Activated T-cell treated with anti-CD3 and anti-CD28 coated beads, Interleukin-2, amount 50 U/mL, for 48 hours (primary cell): ENCODE measurements at regions not wholly inside any gene's neighbourhood (a gene's known extent, or its start where the extent isn't known, plus 50 kb on each side); places are given as distances from the start of the nearest gene placed in this dataset.

Experiments used
- DNase-seq, 2 experiments: peaks; one replicate each; pipeline ENCODE4 v3.0.0-alpha.2; 2020

DNA sequence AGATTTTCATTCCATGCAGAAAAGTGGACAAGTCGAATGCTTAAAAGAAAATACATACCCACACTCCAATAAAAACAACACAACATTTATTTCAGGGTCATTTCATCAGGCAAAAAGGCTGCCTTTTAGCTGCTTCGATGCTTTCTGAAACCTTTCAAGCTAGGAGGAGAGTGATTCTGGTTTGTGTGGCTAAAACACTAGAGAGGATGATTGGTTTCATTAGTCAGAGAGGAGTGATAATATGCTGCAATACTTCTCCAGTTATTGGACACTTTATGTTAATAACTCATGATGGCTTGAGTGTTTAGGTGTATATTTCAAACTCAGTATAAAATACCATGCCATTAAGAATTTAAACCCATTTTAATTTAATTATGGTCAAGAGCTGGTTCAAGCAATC lies 614.0 kb downstream of the SLC4A3 start:
- DNase-seq, result no peak

DNA sequence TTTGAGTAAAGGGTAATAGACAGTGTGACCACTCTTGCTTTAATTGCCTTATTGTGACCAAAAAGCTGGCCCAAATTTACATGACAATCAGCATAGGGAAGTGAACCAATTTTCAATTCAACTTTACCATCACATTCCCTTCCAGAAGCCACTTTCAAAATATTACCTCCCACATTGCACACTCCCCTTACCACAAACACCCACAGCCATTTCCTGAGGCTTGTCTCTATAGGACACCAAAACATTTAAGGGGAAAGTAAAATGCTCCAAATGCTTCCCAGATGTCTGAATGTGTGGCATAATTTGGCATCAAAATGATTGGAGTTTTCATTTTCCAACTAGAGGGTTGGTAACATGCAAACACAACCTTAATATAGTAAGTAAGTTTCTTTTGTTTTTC lies 616.1 kb downstream of the SLC4A3 start:
- no peak for DNase-seq

DNA sequence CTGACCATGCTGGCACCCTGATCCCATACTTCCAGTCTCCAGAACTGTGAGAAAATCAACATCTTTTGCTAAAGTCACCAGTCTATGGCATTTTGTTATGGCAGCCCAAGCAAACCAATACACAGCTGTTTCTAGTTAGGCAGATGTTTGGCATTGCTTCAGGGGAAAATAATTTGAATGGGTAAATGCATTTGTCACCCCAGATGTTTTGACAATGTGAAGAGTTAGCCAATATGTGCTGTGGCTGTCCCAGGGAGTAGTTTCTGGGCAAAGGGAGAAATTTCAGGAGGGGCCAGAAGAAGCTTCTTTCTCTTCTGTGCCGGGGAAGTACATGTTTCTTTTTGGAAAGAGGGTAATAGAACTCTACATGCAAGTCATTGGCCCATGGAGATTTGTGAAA lies 619.0 kb downstream of the SLC4A3 start:
- no peak for DNase-seq

- no peak for DNase-seq
Measured at GRCh38 chr2:220247588-220248350, 620.3 kb downstream of the SLC4A3 start.

DNA sequence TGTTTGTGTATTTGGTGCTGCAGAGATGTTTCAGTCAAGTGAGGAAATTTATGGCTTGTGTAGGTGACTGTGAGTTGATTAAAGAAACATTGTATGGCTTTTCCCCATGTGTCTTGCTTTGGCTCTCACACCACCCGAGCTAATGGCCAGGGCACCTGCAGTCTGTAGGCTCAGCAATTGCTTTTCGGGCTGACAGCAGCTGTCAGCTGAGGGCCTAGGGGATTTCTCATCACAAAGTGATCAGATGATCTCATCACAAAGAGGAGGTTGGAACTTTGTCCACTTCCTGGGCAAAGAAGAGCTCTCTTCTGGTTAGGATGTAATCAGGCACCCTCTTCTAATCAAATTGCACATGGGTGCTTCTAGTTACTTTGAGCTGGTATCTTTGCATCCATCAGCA lies 632.2 kb downstream of the SLC4A3 start:
- DNase-seq, result no peak

DNA sequence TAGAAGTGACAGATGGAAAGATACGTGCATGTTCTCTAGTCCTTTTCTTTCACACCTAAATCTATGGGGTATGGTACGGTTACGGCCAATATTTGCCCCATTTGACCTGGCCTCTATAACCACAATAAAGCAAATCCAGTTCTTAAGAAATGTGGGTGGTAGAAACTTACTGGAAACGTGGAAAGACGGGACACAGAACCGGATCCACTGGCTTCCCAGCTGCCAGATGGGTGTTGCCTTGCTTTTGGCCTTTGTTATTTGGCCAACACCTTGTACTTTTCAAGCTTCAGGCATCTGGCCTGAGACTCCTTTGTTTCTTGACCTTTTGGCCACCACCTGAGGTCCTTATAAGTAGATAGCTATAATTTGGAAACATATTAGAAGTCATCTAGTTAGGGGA lies 635.9 kb downstream of the SLC4A3 start:
- no peak for DNase-seq

DNA sequence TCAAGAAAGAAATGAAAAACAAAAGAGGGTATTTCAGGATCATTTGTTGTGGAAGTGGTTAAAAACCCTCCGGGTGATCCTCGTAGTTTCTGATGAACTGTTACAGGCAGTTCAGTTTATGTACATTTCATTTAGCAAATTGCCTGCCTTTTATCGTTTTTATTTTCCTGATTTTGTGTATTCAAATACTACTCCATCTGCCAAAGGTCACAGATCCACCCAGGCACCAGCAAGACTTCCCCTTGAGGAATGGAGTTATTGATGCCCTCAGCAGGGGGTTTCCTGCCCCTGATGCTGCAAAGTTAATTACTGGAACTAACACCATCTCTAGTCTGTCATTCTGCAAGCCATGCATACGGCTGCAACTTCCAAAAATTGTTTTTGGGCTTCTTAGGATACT lies 641.9 kb downstream of the SLC4A3 start:
- no peak for DNase-seq

DNA sequence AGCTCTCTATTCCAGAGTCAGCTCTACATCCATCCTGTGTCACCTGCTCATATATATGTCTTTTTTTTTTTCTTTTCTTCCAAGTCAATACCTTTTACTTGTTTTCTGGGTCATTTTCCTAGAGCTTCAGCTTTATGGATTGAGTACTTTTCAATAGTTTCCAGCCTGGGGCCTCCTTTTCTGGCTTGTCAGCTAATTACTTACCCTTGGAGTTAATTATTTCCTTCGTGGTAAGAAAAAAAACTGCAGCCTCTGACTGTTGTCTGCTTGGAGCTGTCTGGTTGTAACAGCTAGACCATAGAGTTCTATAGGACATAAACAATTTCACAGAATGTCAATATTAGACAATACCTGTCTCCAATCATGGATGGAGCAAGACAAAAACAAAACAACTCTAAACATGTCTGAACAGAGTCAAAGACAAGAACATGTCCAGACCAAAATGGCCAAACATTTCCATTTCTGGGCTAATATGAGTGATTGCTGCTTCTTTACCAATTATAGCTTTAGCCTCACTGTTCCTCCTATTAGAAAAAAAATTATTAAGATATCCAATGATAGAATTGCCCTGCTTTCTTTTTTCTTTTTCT lies 643.1 kb downstream of the SLC4A3 start:
- no peak for DNase-seq

DNA sequence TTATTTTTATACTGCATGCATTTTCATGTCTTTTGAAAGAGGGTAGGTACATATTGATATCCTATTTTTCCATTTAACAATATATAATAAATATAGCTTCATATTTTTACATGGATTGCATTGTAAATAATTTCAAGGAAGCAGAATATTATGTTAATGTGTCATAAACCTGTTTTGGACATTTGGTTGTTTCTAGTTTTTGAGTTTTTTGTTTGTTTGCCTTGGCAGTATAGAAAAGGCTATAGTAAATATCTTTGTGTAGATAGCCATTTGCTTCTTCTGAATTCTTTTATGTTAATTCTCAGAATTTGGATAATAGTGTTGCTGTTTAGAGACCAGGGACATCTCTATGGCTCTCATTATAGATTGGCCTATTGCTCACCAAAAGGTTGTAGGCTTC lies 645.2 kb downstream of the SLC4A3 start:
- no peak for DNase-seq

- no peak for DNase-seq
Measured at GRCh38 chr2:220273082-220273481, 645.7 kb downstream of the SLC4A3 start.

DNA sequence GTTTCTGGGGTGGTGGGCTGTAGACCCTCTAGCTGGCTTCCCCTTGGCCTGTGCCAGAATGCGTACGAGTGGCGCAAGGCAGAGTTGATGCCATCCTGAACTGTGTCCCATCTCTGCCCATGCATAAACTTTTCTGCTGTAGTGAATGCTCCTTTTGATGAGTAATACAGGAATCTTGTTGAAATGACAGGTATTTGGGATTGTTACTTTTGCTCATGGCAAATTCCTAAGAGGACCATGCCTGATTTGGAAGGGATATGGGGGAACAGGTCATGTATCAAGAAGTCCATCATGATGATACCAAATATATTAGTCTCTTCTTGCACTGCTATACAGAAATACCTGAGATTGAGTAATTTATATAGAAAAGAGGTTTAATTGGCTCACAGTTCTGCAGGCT lies 648.0 kb downstream of the SLC4A3 start:
- no peak for DNase-seq

- DNase-seq, result no peak
Measured at GRCh38 chr2:220276741-220277444, 649.5 kb downstream of the SLC4A3 start.

DNA sequence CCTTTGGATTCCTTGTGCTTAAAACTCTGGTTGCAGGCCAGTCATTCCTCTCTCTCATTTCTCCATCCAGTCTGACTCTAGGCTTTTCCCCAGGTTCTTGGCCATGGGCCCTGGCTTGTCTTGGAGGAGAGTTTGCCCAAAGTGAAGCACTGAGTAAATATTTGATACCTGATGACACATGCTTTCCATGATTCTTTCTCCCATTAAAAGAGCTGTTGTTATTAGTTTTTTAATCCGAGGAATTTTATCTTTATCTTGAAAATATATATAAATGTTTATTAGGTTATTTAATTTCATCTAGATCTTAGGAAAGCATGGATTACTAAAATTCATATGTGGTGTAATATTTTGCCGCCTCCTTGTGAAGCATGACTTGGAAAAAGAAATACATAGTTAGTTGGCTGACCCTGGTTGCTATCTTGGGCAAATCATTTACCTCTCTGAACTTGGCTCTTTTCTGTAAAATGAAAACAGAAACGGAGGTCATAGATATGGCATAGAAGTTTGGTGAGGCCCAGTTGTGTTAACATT lies 650.1 kb downstream of the SLC4A3 start:
- DNase-seq, result no peak

DNA sequence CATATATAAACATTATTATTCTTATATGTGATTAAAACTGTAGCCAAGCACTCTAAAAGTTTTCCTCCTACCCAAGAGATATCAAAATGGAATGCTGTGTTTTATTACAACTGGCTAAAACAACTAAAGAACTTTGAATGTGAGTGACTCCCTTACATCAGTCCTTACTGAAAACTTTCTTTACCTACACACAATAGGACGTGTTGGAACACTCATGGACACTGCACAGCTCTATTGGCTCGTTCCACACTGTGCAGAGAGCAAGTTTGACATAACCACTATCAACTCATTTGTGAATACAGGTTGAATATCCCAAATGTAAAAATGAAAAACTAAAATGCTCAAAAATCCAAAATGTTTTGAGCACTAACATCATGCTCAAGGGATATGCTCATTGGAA lies 650.6 kb downstream of the SLC4A3 start:
- no peak for DNase-seq

GRCh38 chr2:220279372-220279771 lies 651.9 kb downstream of the SLC4A3 start:
- no peak for DNase-seq

GRCh38 chr2:220279840-220280239 lies 652.4 kb downstream of the SLC4A3 start:
- DNase-seq, result no peak

DNA sequence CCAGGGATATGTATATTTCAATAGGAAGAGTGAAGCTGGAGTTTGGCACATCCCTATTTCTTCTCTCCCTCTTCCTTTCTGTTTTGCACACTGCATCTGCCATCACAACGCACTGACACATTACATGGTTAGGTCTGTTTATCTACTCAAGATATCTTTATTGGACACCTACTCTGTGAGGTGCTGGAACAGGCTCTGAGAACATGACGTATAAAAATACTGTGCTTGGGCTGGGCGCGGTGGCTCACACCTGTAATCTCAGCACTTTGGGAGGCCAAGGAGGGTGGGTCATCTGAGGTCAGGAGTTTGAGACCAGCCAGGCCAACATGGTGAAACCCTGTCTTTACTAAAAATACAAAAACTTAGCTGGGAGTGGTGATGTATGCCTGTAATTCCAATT lies 653.3 kb downstream of the SLC4A3 start:
- DNase-seq, result no peak

DNA sequence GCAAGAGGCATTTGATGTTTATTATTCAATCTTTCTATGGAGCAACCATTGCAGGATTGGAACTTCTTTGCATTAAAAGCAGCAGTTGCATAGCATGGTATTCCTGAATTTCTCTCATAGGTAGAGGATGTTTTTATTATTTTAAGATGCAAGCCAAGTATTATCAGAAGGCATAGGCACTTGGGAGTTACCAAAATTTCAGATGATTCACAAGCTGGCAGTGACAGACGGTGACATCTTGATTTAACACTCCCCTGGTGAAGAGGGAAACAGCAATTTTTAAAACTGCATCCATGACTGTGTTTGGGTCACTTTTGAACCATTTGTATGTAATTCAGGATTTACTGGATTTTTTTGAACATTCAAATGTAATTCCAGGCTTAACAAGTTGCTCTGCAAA lies 654.3 kb downstream of the SLC4A3 start:
- no peak for DNase-seq

DNA sequence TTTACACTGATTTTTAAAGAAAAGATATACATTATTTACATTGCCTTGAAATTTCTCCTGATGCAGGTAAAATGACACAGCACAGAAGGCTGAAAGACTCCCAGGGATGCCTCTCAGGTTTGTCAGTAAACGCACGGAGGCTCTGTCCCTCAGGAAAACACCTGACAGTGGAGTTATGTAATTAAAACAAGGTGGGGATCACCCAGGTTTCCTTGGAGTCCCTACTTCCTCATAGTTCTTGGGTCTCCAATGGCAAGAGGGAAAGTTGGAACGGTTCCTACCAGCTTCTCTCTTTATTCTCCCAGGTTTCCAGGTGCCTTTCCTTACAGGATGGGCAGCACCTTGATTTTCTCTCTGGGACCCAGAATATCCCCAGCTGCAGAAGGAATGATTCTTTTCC lies 654.8 kb downstream of the SLC4A3 start:
- no peak for DNase-seq

DNA sequence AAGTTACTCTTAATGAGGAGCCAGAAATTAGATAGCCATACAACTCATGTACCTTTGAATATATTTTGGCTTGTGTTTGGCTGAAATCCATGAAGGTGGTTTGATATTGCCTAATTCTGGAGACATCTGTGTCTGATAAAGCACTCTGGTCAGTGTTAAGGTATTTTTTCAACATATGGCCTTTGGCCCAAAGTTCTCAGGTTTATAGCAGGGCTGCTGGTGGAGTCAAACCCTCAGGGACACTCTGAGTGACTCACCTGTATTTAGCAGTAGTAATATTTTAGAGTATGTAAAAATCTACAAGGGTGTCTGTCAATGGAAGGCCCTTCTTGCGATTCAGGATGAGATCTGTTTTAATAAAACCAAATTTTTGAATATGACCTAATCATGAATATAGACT lies 666.5 kb downstream of the SLC4A3 start:
- no peak for DNase-seq

- DNase-seq, result no peak
Measured at GRCh38 chr2:220296174-220296573, 668.7 kb downstream of the SLC4A3 start.

GRCh38 chr2:220297093-220297492 lies 669.7 kb downstream of the SLC4A3 start:
- DNase-seq, result no peak

DNA sequence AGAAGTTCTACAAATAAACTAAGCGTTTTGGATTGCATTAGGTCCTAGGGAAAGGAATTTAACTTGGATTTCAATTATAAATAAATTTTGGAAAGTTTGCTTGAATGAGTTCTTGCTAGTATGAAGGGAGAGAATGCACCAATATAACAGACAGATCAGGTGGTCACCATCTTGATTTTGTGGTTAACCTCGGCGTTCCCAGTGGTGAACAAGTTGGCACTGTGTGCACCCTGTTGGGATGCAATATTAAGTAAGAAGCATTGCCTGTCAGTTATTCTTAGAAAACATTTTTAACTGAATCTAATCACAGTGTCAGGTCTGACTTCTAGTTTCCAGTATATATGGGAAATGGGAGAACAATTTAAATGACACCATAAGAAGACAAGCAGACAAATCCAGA lies 673.4 kb downstream of the SLC4A3 start:
- no peak for DNase-seq

GRCh38 chr2:220302756-220303155 lies 675.3 kb downstream of the SLC4A3 start:
- no peak for DNase-seq
